ENCODE measurements at regions not wholly inside any gene's neighbourhood (a gene's known extent, or its start where the extent isn't known, plus 50 kb on each side); places are given as distances from the start of the nearest gene placed in this dataset.

DNA sequence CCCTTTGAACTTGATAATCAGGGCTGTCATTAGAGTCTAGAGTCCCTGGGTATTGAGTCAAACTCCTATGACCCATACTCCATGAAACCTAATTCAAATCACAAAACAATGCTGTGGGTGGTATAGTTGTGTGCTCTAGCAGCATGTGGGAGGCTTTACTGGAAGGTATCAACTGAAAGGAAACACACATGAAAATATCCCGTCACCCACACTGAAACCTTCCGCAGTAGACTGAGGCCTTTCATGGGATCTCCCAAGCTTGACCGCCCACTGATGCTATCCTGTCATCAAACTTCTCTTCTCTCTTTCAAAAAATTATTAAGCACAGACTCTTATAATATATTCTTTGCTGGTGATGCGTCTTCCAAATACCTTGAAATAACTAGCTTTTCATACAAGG lies 569.1 kb upstream of the MEF2C start:
- TF ChIP-seq ZNF274 (IDR thresholded peaks at IDR 0.05; ENCODE audit: low read depth, low read length): no peak
- no peak for TF ChIP-seq YY1 (IDR thresholded peaks at IDR 0.05; ENCODE audit: insufficient read depth, insufficient read length)

Measured in NT2/D1 (cell line).